ENCODE measurements at regions not wholly inside any gene's neighbourhood (a gene's known extent, or its start where the extent isn't known, plus 50 kb on each side); places are given as distances from the start of the nearest gene placed in this dataset.

DNA sequence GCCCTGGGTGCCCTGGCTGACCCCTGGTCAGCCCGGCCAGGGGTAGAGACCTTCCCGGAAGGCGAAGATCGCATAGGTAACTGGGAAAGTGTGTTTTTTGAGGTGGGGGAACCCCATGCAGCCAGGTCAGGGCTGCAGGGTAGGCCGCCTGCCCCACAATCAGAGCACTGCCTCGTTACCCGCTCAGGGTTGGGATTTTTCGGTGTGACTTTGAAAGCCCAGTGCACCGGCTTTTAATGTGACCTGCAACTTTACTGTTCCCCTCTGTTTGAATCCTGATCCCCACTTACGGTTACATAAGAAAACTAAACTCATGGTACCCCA lies 239.2 kb upstream of the PLET1 start:
- TF ChIP-seq SIN3A (IDR thresholded peaks at IDR 0.05; ENCODE audit: borderline replicate concordance, insufficient read depth, low read depth, low read length) (no peak), POLR2AphosphoS5 (IDR thresholded peaks at IDR 0.05; ENCODE audit: low read depth, low read length) (no peak), REST (IDR thresholded peaks at IDR 0.05; ENCODE audit: insufficient read depth in 1 of 2, low read depth in 2 of 2, low read length in 1 of 2) (no peak)
- TF ChIP-seq, protein P1, sequence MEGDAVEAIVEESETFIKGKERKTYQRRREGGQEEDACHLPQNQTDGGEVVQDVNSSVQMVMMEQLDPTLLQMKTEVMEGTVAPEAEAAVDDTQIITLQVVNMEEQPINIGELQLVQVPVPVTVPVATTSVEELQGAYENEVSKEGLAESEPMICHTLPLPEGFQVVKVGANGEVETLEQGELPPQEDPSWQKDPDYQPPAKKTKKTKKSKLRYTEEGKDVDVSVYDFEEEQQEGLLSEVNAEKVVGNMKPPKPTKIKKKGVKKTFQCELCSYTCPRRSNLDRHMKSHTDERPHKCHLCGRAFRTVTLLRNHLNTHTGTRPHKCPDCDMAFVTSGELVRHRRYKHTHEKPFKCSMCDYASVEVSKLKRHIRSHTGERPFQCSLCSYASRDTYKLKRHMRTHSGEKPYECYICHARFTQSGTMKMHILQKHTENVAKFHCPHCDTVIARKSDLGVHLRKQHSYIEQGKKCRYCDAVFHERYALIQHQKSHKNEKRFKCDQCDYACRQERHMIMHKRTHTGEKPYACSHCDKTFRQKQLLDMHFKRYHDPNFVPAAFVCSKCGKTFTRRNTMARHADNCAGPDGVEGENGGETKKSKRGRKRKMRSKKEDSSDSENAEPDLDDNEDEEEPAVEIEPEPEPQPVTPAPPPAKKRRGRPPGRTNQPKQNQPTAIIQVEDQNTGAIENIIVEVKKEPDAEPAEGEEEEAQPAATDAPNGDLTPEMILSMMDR (IDR thresholded peaks at IDR 0.05): no peak
